Anterior cingulate cortex (tissue), 58 donors: ENCODE measurements at regions not wholly inside any gene's neighbourhood (a gene's known extent, or its start where the extent isn't known, plus 50 kb on each side); places are given as distances from the start of the nearest gene placed in this dataset.

Experiments
- DNase-seq, 58 donors: peaks; one replicate each; lab custom pipeline; 2025; lab: John Stamatoyannopoulos, UW

DNA sequence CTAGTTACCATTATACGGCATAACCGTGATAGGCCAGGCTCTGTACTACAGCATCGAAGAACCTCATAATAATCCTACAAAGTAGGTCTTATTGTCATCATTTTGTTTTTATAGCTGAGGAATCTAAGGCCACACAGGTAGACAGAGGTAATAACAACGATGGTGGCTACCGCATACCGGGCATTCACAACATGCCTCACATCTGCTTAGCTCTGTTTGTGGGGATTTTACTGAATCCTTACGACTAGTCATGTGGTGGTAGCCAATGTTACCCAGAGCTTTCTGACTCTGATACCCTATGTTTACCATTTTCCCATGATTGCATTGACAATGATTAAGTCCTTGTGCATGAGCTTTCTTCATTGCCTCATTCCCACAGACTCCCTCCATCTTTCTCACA is 269.4 kb downstream of the TCF7L2 start:
- DNase-seq: no peak

DNA sequence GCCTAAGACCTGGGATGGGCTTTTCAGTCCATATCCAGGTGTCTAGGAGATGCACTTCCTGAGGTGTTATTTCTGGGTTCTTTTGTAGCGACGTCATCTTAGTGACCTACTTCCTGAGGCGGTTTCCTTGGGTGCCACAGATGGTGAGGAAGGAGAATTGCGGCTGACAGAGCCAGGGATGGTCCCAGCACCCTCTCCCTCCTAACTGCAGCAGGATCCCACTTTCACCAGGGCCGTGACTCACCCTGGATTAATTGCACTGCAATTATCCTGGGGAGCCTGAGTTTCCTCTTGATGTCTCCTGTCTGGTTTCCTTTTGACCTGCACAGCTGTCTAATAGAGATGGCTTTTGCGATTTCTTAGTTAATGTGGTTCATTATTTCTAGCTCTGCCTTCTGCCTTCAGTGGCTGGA is 271.7 kb downstream of the TCF7L2 start:
- no peak for DNase-seq

DNA sequence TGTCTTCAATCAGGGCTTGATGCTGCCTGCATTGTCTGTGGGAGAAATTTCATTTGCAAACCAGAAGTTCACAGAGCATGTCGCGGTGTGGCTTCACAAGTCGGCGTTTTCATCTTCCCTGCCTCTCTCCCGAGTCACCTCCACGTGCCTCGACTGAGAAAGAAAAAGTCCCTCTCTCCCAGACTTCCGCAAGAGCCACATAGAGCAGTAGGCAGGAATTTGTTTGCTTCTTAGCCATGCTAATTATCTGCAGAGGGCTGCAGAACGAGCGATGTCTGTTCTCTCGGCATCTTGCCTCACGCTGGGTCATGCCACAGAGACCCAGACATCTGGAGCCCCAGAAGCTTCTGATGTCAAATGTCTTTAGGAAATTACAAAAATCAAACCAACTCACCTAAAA is 272.2 kb downstream of the TCF7L2 start:
- DNase-seq: no peak

GRCh38 chr10:113225364-113225763 is 275.3 kb downstream of the TCF7L2 start:
- no peak for DNase-seq

DNA sequence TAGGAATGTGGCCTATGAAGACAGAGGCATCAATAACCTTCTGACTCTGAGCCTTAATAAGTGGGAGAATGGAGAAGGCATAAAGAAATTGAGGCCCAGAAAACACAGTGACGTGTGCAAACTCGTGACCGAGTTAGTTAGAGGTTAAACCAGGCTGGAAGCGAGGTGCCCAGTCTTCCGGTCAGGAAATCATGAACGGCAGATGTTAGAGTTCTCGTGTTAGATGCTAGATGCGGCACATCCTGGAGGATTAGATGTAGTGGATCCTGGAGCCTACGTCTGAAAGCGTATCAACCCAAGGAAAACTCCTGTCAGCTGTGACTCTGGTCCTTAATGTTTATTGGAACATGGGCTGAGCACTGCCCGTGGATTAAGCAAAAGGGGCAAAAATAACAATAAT is 275.9 kb downstream of the TCF7L2 start:
- no peak for DNase-seq

GRCh38 chr10:113226399-113226798 is 276.4 kb downstream of the TCF7L2 start:
- no peak for DNase-seq

GRCh38 chr10:113226831-113227445 is 276.9 kb downstream of the TCF7L2 start:
- no peak for DNase-seq

DNA sequence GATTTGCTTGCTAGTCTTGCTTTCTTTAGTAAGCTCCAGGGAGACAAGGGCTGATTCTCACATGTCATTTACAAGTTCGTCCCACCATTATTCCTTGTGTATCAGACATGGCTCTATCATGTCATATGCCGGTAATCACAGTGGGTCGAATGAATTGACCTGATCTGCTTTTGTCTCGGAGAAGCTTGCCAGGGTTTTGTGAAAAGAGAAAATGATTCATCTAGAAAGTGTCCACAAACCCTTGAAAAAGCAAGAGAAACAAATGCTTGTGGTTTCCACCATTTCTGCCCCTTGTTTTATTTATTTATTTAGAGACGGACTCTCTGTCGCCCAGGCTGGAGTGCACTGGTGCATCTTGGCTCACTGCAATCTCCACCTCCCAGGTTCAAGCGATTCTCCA is 278.5 kb downstream of the TCF7L2 start:
- DNase-seq: no peak

- no peak for DNase-seq
Measured at GRCh38 chr10:113230011-113230610, 280.1 kb downstream of the TCF7L2 start.

GRCh38 chr10:113232928-113233511 is 283.0 kb downstream of the TCF7L2 start:
- DNase-seq: no peak

DNA sequence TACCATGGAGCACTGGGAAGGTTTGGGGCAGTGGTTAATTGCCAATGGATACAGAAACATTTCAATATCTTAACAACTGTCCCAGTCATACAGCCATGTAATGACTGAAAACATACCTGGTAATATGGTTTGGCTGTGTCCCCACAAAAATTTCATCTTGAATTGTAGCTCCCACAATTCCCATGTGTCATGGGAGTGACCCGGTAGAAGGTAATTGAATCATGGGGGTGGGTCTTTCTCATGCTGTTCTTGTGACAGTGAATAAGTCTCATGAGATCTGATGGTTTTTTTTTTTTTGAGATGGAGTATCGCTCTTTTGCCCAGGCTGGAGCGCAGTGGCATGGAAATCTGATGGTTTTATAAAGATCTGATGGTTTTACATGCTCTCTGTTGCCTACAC is 284.4 kb downstream of the TCF7L2 start:
- no peak for DNase-seq

GRCh38 chr10:113235508-113235907 is 285.5 kb downstream of the TCF7L2 start:
- DNase-seq: no peak

DNA sequence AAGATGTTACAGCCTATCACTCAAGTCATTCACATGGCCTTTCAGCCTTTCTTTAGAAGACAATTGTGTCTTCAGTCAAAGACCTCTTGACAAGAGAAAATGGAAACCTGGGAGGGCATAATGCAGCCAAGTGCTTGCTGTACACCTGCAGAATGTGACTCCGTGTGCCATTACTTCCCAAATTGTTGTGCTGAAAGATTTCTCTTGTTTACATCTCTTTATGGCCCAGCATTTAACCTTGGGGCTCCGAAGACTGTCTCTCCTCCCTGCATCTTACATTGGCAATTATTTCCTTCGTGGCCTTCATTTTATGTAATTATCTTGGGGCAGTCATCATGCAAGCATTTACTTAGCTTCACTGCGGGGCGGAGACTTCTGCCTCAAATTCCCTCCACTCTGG is 287.0 kb downstream of the TCF7L2 start:
- DNase-seq: no peak

DNA sequence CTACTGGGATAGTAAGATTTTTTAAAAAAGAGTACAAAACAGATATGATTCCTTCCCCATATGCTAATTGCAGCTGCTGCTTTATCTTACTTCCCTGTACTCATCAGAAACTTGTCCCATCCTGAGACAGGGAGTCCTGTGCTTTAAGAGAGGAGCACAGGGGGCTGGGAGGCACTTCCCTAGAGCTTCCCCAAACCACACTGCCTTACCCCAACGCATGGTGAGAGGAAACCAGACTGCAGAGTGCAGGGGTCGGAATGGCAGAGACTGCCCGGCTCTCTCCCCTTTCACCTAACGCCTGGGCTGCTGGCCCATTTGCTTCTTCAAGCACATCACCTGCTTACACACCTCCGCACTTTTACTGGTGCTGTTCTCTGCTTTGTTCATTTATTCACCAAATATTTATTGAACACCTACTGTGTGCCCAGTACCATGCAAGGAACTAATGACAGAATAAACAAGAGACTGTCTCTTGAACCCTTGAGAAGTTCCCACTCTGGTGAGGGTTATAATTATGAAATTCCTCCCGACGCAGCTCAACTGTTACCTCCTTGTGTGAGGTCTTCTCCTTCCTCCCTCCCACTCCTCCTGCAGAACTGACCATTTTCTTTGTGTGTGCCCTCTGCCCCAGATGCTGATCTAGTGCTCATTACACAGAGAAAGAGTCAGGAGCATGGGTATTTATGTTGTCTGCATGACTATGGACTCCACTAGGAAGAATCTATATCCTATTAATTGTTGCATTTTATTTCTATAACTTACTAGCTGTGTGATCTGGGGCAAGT is 289.7 kb downstream of the TCF7L2 start:
- DNase-seq: no peak

DNA sequence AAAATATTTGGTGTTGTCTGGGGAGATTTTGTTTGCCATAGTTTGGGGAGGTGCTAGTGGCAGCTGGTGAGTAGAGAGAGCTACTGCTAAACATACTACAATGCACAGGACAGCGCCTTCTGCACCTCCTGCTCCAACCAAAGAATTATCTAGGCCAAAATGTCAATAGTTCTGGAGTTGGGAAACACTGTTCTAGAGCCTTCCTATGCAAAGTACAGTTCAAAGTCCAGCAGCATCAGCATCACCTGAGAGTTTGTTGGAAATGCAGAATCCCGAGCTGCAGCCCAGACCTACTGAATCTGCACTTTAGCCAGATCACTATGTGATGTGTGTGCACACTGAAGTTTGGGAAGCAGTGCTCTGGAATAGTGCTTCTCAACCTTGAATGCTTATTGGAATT is 290.7 kb downstream of the TCF7L2 start:
- DNase-seq: no peak

GRCh38 chr10:113241599-113242360 is 291.7 kb downstream of the TCF7L2 start:
- no peak for DNase-seq

DNA sequence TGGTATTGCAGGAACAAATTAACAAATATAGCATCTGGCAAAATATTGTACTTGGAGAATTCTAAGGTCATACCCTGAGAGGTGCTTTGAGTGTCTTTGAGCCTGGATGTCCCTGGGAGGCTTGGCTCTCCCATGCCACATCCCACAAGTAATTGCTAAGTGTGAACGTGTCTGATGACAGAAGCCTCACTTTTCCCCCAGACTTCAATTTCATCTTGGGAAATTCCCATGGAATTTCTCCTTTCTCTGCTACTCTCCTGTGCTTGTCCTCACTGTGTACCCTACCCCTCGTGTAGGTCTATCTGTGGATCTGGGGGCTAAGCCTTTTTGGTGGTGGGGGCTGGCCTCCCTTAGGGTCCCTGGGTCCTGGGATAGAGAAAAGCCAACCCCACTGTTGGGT is 293.3 kb downstream of the TCF7L2 start:
- no peak for DNase-seq

DNA sequence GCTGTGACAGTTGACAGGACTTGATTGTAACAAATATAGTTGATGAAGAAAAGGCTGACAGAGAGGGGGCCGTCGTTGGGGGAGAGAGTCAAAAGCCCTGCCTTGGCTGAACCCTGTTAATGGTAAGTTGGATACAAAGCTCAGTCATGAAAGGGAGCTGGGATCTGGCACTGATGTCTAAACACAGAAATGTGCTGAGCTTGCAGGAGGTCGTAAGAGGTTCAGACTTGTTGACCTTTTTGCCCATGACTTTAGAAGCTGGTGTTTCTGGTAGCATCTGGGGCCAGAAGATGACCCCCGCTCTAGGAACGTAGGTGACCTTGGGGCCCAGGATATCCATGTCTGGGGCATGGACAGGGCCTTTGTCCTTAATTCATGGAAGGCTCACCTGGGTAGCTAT is 294.7 kb downstream of the TCF7L2 start:
- DNase-seq: no peak

DNA sequence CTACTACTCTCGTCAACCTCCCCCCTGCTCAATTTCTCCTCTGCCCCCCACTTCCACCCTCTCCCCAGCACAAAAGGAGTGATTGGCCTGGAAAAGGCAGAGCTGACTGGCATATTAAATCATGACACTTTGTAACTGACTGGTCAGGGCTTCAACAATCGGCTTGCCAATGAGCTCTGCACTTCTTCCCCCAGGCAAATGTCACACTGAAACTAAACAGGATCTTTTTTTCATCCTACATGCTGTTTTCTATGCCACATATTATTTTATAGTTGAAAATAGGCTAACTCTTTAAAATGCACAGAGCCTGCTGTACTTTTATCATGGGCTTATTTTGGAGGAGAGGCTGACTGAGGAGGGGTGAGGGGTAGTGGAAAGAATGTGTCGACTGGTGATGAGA is 295.2 kb downstream of the TCF7L2 start:
- no peak for DNase-seq

- no peak for DNase-seq
Measured at GRCh38 chr10:113247050-113247449, 297.0 kb downstream of the TCF7L2 start.
